ENCODE measurements at regions not wholly inside any gene's neighbourhood (a gene's known extent, or its start where the extent isn't known, plus 50 kb on each side); places are given as distances from the start of the nearest gene placed in this dataset.

DNA sequence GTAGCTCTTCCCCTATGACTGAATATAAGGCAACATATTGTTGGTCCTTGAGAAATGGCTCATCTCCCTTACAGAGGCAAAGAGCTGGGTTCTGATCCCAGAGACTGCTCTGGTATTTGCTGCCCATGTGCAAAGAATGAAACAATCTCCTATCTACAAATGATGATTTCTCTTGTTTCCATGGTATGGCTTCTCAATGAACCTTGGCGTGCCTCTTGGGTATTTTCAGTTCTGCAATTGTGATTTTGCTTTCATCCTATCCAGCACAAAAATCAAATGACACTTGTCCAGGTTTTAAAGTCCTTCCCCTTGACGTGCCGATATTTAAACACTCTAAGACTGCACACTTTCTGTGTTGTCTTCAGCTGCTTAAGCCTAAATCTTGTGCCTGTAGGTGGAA, 109.8 kb upstream of the NR2F2 start:
- no peak for DNase-seq

DNA sequence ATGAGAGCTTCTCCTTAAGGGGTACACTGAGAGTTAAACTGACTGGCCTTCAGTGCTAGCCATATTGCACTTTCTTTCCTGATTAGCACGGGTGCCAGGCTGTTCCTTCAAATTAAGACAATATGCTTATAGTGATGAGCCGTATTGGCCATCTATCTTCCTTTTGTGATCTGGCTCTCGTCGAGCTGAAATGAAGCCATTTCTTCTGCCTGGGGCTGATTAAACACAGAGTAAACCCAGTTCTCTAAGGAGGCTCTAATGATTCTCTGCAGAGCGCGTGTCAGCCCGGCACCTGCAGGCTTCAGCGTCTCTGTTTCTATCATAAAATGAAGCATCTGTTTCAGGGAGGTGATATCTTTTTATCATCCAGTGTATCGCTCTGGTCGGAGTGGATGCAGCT, 107.5 kb upstream of the NR2F2 start:
- DNase-seq, result no peak

DNA sequence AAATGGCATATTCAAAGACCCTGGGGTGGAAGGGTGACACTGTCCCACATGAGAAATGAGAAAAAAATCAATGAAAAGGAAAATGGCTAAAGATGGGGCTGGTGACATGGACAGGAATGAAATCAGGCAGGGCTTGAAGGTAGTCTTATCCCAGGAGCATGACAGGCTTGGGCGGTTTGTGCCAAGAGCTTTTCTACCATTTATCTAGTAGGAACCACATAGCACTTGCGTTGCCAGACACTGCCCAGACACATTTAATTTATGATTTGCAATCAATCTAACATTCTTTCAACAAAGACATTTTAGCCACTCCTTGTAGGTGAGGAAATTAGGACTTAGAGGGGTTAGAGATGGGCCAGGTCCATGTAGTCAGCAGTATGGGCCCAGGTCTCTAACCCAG, 106.6 kb upstream of the NR2F2 start:
- DNase-seq, result no peak

DNA sequence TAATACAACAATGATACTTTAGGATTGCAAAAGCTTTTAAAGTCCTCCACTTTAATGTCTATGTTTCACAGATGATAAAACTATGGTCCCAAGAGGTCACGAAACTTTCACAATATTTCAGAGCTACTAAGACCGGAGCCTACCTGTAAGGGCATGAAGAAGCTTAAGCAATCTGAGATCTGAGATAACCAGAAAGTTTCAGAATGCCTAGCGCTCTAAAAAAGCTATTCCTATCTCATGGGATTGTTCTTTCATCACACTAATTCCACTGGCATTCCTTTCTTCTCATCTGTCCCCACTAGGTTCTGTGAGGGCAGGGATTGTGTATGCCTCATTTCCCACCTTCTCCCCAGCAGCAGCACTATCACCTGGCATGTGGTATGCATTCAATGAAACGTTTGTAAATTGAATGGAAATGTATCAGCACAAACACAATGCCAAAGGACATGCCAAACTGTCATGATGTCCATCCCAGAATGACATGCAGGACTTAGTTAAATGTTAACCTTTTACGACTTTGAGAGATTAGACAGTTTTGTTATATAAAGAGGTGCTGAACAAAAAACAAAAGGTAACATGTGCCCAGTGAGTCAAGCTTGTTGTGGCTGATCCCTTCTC, 104.7 kb upstream of the NR2F2 start:
- no peak for DNase-seq

DNA sequence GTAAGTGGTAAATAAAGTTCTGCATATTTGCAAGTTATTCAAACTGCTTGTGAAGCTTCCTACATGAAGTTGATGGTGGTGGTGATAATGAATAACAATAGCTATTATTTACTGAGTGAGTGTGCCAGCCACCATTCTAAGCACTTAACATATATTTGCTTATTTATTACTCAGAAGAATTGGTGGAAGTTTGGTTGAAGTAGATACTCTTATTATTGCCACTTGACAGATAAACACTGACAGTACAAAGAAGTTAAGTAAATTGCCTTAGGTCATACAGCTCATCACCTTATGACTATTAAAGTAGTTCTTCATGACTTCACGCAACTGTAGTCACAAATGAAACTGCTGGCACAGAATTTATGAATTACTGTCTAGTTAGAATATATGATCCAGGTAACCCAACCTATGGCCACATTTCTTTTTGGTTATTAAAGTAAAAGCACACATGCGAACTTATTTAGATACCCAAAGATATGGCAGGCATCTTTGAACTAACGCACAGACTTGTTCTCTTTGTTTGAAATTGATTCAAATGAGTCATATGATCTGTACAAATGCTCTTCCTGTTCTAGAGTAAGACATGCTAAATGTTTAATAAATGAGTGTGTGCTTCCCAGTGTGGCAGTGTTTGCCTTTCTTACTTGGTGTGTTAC, 99.8 kb upstream of the NR2F2 start:
- no peak for DNase-seq

DNA sequence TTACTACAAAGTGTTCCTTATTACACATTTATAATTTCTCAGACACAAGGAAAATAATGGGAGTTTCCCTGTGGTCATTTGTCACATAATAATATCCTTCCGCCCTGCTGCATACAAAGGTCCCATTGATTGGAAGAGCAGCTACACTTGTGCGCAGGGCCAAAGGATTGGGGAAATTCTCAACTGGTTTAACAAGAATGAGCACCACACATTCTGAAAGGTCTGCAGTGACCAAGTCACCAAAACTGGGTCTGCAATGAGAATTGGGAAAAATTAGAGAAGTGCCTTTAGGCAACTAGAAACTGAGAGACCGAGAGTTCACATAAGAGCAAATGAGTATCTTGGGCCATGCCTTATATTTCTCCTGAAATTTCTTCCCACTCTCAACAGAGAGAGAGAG, 98.2 kb upstream of the NR2F2 start:
- DNase-seq, result no peak

DNA sequence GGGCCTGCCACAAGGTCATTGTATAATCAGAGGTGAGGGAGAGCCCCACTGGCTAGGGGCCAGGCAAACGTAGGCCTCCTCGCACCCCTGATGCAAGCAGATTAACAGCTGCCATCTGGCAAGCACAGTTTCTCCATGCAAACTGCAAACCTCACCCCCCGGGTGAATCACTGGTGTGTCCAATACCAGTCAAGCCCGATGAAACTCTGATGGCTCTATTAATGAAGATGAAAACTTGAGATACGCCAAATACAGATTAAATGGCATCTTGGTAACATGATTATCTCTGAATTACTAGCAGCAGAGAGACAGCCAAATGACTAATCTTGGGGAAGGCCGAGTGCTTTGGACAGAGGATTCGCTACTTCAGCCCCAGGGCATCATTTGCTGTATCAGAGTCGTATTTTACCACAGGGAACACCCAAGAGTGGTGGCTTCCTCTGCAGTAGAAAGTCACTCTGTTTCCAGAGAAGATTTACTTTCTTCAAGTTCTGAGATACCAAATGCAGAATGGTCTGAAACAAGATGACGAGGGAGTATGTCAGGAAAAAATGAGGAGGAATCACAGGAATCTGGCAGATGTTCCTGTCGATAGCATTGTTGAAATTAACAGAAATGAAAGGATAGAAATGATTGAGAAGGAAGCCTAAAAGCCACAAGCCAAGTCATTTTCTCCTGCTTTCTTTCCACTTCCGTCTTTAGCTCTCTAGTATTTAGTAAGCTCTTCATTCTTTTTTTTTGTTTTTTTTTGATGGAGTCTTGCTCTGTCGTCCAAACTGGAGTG, 96.2 kb upstream of the NR2F2 start:
- no peak for DNase-seq

DNA sequence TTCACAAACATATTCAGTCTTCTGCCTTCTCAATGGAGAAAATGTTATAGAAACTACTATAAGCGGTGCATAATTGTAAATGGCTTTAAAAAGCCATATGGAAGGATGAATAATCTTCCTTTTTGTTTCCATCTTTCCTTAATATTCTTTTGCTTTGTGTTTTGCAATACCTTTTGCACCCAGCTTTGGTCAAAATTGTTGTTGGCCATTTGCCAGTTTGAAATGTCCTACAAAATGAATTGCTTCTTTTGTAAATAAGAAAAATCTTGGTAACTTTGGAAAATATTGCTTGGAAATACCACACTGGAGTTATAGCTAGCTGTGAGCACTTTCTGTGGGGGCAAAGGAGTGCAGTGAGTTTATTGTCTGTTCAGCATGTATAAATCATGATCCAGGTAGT, 93.5 kb upstream of the NR2F2 start:
- DNase-seq, result no peak

DNA sequence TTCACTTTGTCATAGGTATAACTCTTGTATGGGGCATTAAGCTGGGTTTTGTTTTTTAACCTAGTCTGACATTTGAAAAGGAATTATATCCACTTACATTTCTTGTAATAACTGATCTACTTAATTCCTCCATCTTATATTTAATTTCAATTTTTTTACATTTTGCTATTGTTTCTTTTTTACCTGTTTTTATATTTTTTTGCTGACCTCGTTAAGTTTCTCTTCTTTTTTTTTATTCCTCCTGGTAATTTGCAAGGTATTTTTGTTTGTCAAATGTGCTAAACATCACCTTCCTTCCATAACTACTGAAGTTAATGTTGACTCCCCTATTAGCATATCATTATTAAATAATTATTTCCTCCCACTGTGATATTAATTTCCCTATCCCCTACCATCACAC, 87.7 kb upstream of the NR2F2 start:
- DNase-seq, result no peak

DNA sequence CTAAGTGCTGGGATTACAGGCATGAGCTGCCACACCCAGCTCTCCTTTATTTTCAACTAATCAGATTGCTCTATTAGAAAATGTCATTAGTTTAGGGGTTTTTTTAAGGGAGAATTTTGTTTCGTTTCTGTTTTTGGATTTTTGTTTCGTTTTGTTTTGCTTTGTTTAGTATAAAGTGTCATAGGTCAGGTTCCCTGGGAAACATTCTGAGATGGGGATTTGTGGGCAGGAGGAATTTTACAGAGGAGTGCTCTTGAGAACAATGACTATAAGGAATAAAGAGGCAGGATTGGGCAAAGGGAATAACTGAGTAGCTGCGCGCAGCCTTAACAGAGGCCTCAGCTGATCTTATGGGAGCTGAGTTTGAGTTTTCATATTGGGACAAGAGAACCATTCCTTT, 86.8 kb upstream of the NR2F2 start:
- no peak for DNase-seq

DNA sequence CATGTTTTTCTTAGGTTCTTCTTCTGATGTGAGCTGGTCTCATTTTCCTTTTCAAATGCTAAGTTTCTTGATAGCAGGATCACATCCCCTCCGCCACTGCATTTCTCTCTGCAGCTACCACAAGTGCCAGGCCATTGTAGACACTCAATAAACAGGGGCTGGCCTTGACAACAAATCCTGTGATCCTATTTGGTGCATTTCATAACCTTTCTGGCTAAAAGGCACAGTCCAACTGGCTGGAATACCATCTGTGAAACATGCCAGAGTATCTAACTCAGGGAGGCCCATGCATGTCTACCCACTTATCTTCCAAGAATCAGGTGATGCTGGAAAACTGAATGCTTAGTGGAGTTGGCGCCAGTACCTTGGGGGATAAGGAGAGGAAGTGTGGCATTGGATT, 85.2 kb upstream of the NR2F2 start:
- no peak for DNase-seq

DNA sequence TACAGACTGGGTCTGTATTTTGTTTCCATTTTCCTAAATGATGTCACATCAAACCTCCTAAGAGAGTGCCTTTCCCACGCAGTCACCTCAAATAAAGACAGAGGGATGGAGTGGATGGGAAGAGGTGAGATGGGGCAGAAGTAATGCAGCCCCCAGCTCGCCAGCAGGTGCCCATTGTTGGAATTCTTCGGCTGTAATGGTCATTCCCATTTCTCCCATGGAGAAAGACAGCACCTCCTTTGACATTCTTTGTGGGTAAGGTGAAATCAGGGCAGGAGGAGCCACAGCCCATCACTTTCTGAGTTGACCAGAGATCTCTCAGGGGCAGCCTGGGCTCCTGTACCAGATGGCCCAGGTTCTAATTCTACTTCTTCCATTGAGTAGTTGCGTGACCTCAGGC, 84.4 kb upstream of the NR2F2 start:
- DNase-seq, result no peak

DNA sequence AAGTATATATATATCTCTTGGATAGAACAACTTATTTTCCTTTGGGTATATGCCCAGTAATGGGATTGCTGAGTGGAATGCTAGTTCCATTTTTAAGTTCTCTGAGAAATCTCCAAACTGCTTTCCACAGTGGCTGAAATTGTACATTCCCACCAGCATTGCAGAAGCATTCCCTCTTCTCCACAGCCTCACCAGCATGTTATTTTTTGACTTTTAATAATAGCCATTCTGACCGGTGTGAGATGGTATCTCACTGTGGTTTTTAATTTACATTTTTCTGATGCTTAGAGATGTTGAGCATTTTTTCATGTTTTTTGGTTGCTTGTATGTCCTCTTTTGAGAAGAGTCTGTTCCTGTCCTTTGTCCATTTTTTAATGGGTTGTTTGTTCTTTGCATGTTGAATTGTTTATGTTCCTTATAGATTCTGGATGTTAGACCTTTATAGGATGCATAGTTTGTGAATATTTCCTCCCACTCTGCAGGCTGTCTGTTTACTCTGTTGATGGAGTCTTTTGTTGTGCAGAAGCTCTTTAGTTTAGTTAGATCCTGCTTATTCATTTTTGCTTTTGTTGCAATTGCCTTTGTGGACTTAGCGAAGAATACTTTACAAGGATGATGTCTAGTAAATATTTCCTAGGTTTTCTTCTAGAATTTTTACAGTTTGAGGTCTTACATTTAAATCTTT, 82.7 kb upstream of the NR2F2 start:
- no peak for DNase-seq

DNA sequence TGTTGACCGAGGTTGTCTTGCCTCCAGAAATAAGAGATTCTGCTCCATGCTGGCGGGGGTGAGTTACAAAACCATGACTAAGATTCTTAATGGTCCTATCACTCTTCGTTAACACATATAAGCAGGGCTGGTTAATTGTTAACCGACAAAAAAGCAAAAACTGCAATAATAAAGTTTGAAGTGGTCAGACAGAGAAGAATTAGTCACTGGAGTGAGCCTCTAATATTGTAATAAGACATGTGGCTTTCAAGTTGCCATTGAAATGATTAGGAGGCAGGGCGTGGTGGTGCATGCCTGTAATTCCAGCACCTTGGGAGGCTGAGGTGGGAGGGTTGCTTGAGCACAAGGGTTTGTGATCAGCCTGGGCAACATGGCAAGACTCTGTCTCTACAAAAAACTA, 78.4 kb upstream of the NR2F2 start:
- DNase-seq, result no peak

DNA sequence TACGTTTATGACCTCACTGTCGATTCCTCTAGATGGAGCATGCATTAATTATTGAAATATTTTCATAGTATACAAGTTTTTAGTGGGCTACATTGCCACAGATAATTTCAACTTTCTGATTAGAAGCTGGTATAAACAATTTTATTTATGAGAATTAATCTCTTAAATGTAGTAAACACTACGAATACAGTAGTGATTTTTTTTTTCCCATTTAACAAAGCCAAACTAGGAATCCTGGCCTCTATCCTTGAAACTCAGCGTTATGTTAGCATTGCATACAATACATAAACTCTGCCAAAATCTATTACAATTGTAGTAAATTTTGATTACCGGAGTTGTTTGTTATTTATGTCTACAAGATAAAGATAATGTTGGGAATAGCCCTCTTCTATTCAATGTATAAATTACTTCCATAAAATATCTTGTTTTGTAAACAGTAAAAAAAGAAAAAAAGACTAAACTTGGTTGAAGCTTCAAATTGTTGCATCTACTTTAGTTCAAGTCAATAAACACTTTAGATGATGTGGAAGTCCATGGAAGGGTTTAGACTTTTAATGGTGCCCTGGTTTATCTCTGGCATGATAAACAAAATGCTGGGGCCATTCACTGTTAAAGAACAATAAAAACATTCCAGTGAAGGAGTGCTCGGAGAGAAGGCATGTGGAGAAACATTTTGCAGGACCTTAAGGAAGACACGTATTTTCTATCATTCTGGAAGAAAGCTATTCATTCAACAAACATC, 77.3 kb upstream of the NR2F2 start:
- DNase-seq, result no peak

DNA sequence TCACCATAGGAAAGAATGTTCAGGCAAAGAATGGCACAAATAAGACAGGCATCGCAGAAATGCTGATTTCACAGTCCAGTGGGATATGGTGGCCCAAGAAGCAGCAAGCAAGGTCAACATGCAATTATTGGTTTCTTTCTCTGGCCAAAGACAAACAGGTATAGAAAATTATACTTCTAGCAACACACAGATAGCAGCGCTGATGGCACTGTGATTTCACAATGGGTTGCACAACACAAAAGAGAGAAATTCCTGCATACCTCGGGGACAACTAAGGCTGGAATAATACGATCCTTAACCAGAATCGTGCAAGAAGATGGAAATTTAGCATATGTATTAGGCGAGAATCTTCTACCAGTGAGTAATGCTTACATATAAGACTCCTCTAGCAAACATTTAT, 76.3 kb upstream of the NR2F2 start:
- no peak for DNase-seq

DNA sequence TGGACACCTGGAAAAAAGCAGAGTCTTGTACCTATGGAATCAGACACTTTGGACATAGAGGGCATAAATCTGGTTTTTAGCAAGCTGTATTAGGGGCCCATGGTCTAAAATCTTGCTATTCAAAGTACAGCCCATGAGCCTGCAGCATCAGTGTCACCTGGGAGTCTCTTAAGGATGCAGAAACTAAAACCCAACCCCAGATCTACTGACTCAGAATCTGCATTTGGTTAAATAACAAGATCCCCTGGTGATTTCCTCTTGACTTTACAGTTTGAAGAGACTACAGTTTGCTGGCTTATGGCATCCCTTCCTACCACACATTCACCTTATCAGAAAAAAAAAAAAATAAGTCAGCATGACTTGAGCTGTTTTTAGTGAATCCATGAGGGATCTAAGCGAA, 74.9 kb upstream of the NR2F2 start:
- DNase-seq, result no peak

DNA sequence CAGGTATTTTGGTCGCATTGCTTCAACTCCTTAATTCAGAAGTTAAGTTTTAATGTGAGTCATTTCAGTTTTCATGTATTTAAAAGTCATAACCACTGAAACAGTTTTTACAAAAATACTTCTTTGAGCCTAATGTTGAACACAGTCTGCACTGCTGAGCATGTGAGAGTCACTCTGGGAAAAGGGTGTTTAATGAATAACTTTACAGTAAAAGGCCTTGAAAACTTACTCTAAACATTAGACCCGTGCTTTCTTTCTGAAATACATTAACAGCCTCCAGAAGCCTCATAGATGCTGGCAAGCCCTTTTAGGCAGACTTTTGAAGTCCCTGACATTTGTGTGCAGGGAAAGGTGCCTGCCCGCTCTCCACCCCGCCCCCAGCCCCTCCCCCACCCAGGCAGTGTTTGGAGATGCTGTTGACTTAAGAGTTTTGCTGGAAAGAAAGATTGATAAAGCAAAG, 68.9 kb upstream of the NR2F2 start:
- no peak for DNase-seq

DNA sequence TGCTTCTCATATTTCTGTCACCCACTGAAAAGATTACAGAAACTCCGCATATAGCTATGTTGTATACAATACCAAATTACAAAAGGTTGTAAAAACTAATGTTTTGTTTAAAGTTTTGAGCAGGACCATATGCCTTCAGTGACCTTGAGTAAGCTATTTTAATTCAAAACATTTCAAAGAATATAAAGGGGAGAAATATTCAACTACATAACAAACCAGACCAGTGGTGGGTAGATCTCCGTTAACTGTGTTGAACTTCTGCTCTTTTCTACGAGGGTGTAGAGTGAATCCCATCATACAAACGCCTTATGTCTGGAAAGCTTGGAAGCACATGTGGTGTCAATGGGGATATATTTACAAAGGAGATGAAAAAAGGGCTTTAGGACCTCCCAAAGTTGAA, 68.4 kb upstream of the NR2F2 start:
- DNase-seq, result no peak

DNA sequence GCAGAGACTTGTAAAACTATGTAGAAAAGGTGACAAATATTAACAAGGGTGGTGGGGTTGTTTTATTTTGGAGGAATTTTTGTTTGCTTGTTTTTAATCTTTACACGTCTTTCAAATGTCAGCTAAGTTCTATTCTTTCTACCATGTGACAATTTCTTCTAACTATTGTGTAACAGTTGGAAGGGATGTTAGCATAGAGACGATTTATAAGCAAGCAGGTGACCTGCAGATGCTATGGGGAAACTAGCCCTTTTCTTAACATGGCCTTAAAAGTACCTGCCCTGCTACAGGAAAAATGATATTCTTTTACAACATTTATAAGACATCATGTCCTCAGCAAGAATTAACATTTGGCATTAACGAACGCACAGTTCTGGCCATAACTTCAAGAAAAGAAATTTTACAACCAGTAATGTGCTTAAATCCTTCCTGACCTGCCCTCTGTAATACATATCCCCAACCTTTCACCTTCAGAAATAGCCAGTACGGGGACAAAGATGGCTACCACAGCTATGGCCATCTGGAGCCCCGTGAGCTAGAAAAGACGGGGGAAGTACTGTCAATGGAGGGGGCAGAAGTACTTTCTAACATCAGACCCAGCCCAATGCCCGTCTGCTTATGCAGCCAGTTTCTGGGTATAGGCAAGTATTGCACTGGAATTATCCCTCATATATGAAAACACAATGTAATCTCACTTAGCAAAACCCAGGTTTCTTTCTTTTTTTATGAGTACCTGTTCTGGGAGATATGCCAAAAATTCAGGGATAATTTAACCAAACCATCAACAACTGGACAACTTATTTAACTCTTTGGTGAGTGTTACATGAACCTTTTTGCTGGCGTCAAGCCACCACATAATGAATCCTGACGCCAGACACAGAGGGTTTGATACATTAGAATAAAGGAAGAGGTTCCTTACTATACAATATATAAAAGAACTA, 67.7 kb upstream of the NR2F2 start:
- DNase-seq, result no peak

DNA sequence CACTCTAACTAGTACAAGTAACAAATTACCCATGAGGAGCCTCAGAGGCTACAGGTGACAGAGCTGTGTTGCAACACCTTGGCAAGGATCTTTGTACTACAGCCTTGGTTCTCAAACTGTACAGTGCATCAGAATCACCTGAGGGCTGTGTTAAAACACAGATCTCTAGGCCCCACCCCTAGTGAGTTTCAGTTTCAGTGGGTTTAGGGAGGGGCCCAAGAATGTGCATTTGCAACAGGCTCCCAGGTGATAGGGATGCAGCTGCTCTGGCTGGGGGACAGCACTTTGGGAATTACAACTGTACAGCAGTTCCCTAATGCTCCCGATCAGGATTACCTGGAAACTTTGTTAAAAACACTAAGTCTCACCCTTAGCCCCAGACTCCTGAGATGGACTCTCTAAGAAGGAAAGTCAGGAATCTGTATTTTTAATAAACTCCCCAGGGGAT, 66.1 kb upstream of the NR2F2 start:
- DNase-seq, result no peak

Data from CD4-positive, alpha-beta T cell treated with Interleukin-12 subunit alpha and Interleukin-12 subunit beta, for 1 hour (primary cell).